ENCODE measurements at regions not wholly inside any gene's neighbourhood (a gene's known extent, or its start where the extent isn't known, plus 50 kb on each side); places are given as distances from the start of the nearest gene placed in this dataset.
A peak's percentile ranks its signal among the peaks of the same experiment; 100 is the strongest.
"Not testable (repeated sequence)": the region's sequence is repeated elsewhere in the genome, so short reads cannot be mapped to it uniquely, and the experiment has no call there.

- peak; percentile 10 for DNase-seq
Measured at GRCh38 chr5:30581198-30581935, 612.1 kb upstream of the CDH6 start.

- DNase-seq = no peak
Measured at GRCh38 chr5:30574761-30575160, 618.7 kb upstream of the CDH6 start.

DNA sequence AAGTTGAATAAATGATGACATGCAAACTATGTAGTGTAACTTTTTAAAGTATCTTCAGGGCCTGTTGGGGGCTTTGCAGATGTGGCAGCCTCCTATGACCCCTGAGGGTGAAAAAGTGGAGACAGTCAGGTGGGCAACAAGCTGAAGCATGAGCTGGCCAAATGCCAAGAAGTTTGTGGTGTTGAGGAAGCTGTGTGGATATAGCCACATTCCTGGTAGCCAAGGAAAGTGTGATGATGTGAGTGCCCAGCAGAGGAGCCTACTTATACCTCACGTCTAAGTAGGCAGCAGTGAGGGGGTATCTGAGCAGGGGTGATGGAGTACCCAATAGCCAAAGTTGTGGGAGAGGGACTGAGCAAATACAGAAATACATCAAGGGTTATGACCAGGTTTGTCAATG, 621.2 kb upstream of the CDH6 start:
- DNase-seq = peak; percentile 20

- no peak for DNase-seq
Measured at GRCh38 chr5:30561771-30562170, 631.7 kb upstream of the CDH6 start.

GRCh38 chr5:30551618-30552017, 641.9 kb upstream of the CDH6 start:
- no peak for DNase-seq

DNA sequence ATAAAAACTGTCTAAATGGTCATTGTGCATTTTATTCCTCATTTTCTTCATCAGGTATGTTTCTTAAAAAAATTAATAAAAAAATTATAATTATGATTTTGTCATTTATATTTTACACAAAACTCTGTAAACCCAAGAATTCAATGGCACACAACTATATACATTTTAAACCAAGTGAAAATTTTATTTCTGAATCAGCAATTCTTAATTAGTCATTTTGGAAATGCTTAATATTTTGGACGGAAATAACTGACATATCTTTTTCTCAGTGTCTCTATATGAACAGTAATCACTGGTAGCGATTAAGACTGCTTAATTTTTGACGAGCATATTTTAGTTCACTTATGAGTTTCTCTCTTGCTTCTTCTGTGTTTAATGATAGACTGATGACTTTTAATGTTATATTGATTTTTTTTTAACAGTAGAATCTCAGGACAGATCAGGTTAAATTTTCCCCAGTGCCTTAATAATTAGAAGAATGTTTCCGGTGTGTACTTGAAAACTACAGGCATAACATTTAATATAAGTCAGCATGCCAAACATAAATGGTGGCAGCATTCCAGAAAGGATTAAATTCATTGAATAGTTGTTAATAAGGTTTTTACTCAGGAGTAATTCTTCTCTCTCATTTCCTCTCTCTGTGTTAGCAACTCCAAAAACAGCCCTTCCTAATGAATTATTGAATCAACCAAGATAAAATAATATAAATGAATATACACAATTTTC, 644.7 kb upstream of the CDH6 start:
- no peak for DNase-seq

DNA sequence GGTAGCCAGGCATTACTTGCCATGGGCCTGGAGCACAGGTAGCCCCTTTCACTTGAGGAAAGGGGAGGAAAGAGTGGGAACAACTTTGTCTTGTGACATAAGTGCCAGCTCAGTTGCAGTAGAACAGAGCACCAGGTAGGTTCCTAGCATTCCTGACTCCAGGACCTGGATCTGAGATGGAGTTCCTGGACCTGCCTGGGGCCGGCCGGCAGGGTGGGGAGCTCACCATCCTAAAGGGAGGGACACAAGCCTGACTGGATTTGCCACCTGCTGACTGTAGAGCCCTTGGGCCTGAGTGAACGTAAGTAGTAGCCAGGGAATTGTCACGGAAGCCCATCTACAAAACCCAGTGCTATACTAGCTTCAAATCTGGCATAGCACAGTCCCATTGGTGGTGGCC, 653.3 kb upstream of the CDH6 start:
- DNase-seq = no peak

DNA sequence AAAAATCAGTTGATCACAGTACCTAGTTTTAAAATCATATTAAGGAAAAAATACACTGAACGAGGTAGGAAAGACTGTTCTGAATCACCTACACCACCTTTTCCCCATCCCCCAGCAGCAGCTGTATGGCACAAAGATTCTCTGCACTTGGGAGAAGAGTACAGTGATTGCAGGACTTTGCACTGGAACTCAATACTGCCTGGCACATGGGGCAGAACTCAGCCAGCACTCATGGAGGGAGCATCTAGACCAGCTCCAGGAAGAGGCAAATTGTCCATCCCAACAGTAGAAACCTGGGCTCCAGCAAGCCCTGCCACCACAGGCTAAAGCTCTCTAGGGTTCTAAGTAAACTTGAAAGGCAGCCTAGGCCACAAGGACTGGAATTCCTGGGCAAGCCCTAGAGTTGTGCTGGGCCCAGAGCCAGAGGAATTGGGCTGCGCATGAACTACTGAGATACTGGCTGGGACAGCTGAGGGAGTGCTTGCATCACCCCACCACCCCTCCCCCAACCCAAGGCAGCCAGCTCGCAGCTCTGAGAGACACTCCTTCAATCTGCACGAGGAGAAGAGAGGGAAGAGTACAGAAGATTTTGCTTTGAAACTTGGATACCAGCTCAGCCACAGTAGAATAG, 654.4 kb upstream of the CDH6 start:
- no peak for DNase-seq

- DNase-seq = no peak
Measured at GRCh38 chr5:30525353-30525752, 668.1 kb upstream of the CDH6 start.

DNA sequence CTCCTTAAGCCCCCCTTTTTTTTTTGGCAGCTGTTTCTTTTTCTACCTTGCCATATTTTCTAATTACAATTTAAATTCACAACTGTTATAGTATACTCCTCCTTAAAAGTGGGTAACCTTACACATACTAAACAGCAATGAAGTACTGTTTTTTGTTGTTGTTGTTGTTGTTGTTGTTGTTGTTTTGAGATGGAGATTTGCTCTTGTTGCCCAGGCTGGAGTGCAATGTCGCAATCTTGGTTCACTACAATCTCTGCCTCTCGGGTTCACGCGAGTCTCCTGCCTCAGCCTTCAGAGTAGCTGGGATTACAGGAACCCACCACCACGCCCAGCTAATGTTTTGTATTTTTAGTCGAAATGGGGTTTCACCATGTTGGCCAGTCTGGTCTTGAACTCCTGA, 669.1 kb upstream of the CDH6 start:
- DNase-seq = no peak

- peak; percentile 43 for DNase-seq
Measured at GRCh38 chr5:30523061-30523460, 670.4 kb upstream of the CDH6 start.

- peak; percentile 76 for DNase-seq
Measured at GRCh38 chr5:30505014-30505886, 688.2 kb upstream of the CDH6 start.

DNA sequence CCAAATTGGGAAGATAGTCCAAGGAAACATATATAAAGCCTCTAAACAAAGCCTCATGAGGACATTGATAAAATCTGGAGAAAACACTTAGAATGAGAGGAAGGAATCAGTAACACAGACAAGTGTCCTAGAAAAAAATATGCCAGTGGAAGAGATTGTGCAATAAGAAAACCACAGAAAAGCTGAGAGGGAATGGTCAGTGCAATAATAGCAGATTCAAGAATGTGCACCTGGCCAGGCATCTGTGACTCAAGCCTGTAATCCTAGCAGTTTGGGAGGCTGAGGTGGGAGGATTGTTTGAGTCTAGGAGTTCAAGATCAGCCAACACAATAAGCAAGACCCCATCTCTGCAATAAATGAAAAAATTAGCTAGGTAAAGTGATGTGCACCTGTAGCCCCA, 691.2 kb upstream of the CDH6 start:
- DNase-seq = no peak

DNA sequence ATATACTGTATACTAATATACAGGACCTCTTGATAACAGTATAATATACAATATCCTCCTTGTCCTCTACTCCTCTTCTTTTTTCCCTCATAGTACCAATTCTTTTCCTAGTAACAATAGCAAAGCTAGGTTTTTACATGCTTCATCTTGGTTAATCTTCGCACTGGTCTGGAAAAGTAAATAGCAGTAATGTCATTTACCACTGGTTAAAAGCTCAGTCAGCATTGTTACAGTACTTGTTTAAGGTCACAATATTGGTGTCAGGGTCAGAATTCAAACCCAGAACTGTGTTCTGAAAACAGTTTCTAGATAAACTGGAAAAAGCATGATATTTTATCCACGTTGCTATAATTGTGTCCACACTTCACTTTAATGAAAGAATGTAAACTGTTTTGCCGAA, 692.4 kb upstream of the CDH6 start:
- DNase-seq = no peak

GRCh38 chr5:30500513-30500912, 693.0 kb upstream of the CDH6 start:
- DNase-seq = no peak

DNA sequence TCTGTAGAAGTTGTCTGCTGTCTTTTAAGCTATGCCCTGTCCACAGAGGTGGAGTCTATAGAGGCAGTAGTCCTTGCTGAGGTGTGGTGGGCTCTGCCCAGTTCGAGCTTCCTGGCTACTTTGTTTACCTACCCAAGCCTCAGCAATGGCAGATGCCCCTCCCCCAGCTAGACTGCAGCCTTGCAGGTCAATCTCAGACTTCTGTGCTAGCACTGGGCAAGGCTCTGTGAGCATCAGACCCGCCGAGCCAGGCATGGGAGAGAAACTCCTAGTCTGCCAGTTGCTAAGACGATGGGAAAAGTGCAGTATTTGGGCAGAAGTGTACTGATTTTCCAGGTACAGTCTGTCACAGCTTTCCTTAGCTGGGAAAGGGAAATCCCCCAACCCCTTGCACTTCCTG, 694.1 kb upstream of the CDH6 start:
- no peak for DNase-seq

DNA sequence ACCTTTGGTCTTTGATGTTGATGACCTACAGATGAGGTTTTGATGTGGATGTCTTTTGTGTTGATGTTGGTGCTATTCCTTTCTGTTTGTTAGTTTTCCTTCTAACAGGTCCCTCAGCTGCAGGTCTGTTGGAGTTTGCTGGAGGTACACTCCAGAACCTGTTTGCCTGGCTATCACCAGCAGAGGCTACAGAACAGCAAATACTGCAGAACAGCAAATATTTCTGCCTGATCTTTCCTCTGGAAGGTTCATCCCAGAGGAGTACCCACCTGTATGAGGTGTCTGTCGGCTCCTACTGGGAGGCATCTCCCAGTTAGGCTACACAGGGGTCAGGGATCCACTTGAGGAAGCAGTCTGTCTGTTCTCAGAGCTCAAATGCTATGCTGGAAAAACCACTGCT, 694.5 kb upstream of the CDH6 start:
- DNase-seq = no peak

DNA sequence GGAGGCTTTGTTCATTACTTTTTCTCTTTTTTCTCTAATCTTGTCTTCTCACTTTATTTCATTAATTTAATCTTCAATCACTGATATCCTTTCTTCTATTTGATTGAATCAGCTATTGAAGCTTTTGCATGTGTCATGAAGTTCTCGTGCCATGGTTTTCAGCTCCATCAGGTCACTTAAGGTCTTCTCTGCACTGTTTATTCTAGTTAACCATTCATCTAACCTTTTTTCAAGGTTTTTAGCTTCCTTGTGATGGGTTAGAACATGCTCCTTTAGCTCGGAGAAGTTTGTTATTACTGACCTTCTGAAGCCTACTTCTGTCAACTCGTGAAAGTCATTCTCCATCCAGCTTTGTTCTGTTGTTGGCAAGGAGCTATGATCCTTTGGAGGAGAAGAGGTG, 695.0 kb upstream of the CDH6 start:
- DNase-seq = not testable (repeated sequence)

GRCh38 chr5:30494113-30494512, 699.4 kb upstream of the CDH6 start:
- not testable (repeated sequence) for DNase-seq

- no peak for DNase-seq
Measured at GRCh38 chr5:30479104-30479503, 714.4 kb upstream of the CDH6 start.

GRCh38 chr5:30475429-30475828, 718.1 kb upstream of the CDH6 start:
- DNase-seq = no peak

- DNase-seq = no peak
Measured at GRCh38 chr5:30469691-30470090, 723.8 kb upstream of the CDH6 start.

DNA sequence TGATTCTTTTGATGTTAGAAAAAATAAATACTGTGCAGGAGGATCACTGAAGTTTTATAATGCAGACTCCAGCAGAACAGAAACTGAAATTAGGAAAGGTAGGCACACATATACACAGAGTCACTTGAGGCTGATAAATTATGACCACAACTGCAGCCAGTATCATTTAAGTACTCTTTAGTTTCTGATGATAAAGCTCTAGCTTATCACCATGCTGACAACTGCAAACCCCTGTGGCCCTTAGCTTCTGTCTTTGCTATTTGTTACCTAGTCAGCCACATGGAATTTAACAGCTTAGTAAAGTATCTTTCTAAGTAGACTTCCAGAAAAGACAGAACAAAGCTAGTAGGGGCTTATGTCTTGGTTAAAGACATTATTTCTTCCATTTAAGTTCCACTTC, 734.8 kb upstream of the CDH6 start:
- no peak for DNase-seq

Measured in eye (tissue), 1 donor.